Esophagus muscularis mucosa (tissue), 3 donors: ENCODE measurements at regions not wholly inside any gene's neighbourhood (a gene's known extent, or its start where the extent isn't known, plus 50 kb on each side); places are given as distances from the start of the nearest gene placed in this dataset.

ENCODE experiments used
- EP300 ChIP-seq: sonication (generic); formaldehyde crosslinking; IDR thresholded peaks from one replicate; pipeline ENCODE4 v1.6.1; 2017; ENCODE audit warnings: antibody characterized with exemption
- TF ChIP-seq, protein P1 (sequence below), 3 experiments: fragments of 200-600 bp in 2 of 3; fragments of 450-650 bp in 1 of 3; sonication (generic) in 2 of 3; IDR thresholded peaks; one replicate each; pipeline ENCODE4 v1.5.1; 2017 to 2019; ENCODE audit warnings: antibody characterized with exemption in 3 of 3, mild to moderate bottlenecking in 2 of 3, moderate library complexity in 1 of 3

DNA sequence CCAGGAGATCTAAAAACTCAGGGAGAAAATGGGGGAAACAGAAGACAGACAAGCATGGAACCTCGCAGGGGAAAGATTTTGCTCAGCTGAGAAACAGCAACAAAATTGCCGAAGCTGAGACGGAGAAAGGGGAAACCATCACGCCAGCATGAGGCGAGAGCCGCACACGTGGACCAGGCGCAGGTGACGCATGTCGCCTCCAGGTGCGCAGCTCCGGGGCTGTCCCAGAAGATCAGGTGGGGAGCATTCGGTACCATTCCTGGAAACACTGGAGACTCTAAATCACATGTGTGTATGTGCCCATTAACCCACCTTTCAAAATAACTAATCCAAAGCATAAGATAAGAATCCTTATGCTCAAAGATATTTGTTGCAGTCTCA lies 121.7 kb downstream of the BRD1 start:
- no peak for TF ChIP-seq EP300
- TF ChIP-seq, protein P1, sequence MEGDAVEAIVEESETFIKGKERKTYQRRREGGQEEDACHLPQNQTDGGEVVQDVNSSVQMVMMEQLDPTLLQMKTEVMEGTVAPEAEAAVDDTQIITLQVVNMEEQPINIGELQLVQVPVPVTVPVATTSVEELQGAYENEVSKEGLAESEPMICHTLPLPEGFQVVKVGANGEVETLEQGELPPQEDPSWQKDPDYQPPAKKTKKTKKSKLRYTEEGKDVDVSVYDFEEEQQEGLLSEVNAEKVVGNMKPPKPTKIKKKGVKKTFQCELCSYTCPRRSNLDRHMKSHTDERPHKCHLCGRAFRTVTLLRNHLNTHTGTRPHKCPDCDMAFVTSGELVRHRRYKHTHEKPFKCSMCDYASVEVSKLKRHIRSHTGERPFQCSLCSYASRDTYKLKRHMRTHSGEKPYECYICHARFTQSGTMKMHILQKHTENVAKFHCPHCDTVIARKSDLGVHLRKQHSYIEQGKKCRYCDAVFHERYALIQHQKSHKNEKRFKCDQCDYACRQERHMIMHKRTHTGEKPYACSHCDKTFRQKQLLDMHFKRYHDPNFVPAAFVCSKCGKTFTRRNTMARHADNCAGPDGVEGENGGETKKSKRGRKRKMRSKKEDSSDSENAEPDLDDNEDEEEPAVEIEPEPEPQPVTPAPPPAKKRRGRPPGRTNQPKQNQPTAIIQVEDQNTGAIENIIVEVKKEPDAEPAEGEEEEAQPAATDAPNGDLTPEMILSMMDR (IDR thresholded peaks at IDR 0.05), result no peak
